Upper lobe of left lung (tissue), 6 donors: ENCODE measurements at regions not wholly inside any gene's neighbourhood (a gene's known extent, or its start where the extent isn't known, plus 50 kb on each side); places are given as distances from the start of the nearest gene placed in this dataset.

Experiments
- ATAC-seq, 2 donors: fragments of 200-7000 bp; cut with Tn5 transposase; one replicate each; pipeline ENCODE4 v1.9.1; 2022; ENCODE audit warnings: mild to moderate bottlenecking in 2 of 2, moderate library complexity in 2 of 2; ENCODE audit not compliant: low FRiP score in 2 of 2
- DNase-seq, 2 donors: peaks; one replicate each; pipeline ENCODE4 v3.0.0-alpha.2; 2019 to 2020
- H3K27ac ChIP-seq, 4 donors: fragments of 200-600 bp; sonication (generic); one replicate each; pipeline ENCODE4 v1.5.1; 2016 to 2019
- H3K27me3 ChIP-seq, 4 donors: fragments of 200-600 bp; sonication (generic); one replicate each; pipeline ENCODE4 v1.5.1; 2017 to 2019
- H3K36me3 ChIP-seq, 4 donors: fragments of 200-600 bp; sonication (generic); one replicate each; pipeline ENCODE4 v1.5.1; 2016 to 2019
- H3K4me1 ChIP-seq, 4 donors: fragments of 200-600 bp; sonication (generic); one replicate each; pipeline ENCODE4 v1.5.1; 2018 to 2019
- H3K4me3 ChIP-seq, 4 donors: fragments of 200-600 bp; sonication (generic); one replicate each; pipeline ENCODE4 v1.5.1; 2017 to 2019; ENCODE audit warnings: mild to moderate bottlenecking in 2 of 4, moderate library complexity in 1 of 4
- H3K9me3 ChIP-seq, 4 donors: fragments of 200-600 bp; sonication (generic); one replicate each; pipeline ENCODE4 v1.5.1; 2018 to 2019
- EP300 ChIP-seq, 4 donors: sonication (generic); formaldehyde crosslinking; IDR thresholded peaks; one replicate each; pipeline ENCODE4 v1.5.1; 2017; ENCODE audit warnings: antibody characterized with exemption in 4 of 4, control low read depth in 2 of 4
- POLR2A ChIP-seq, 4 donors: fragments of 450-650 bp; IDR thresholded peaks; one replicate each; pipeline ENCODE4 v1.5.1; 2016 to 2017; ENCODE audit warnings: antibody characterized with exemption in 4 of 4, mild to moderate bottlenecking in 2 of 4
- POLR2AphosphoS5 ChIP-seq, 2 donors: sonication (generic); formaldehyde crosslinking; IDR thresholded peaks; one replicate each; pipeline ENCODE4 v1.5.1; 2017; ENCODE audit warnings: antibody characterized with exemption in 2 of 2
- WGBS, 2 donors: methylation state at CpG; one replicate each; pipeline ENCODE4 v1.1.5; 2017 to 2018; 5-methylcytosine and 5-hydroxymethylcytosine counted together
- TF ChIP-seq, protein P1 (sequence below), 6 experiments: fragments of 450-650 bp in 4 of 6; fragments of 200-600 bp in 2 of 6; sonication (generic) in 2 of 6; IDR thresholded peaks; one replicate each; pipeline ENCODE4 v1.5.1; 2016 to 2019; ENCODE audit warnings: antibody characterized with exemption in 6 of 6
- donor health status: DM: no; HTN: no; CAD: no; lungs with moderate emphysema.
- donor health status: DM: no; HTN: yes; CAD: no; lungs with severe emphysema.

DNA sequence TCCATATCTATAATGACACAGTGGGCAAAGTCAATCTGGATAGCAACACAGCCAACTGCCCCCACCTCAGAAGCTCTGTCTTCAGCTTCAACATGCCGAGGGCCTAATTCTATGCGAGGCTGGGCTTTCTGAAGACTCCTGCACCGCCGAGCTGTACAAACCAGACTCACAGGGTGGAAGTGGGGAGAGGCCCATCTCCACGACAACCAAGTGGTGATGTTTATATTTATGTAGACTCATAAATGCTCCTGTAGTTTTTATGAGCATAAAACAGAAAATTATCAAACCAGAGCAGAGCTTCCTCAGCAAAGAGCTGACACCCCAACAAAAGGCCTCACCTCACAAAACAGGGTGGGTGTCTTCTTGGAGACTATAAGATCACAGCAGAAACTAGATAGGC, 77.0 kb upstream of the LGALSL start:
- Histone ChIP-seq H3K4me3 (no peak overlapping the region), H3K27me3 (no peaks in the 10 kb centered on the region), H3K36me3 (no peaks in the 10 kb centered on the region), H3K4me1 (peaks cover 0 to 4% (median 0%) of the 10 kb centered on the region in 4 donors), H3K27ac (no peak overlapping the region), H3K9me3 (no peaks in the 10 kb centered on the region)
- no peak for DNase-seq
- 79 to 83% methylated on average over 5 of the region's 5 CpGs for WGBS, 2 donors
- no peak for ATAC-seq
- TF ChIP-seq POLR2AphosphoS5 (IDR thresholded peaks at IDR 0.05) (no peak), POLR2A (IDR thresholded peaks at IDR 0.05) (no peak)

DNA sequence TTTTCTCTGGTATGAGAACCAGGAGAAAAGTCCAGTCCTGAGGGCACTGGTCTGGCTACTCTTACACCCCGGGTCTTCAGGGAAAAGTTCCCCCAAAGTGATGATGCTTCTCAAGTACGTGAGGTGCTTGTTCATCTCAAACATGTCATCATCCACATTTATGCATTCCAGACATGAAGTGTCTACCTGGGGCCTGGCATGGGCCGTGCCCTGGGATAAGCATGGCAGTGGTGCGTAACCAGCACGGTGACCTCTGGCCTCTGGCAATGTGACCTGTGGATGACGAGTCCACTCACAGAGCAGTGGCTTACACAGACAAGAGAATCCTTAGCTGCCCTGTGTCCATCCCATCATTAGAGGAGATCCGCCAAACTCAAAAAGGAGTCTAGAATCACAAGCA, 74.8 kb upstream of the LGALSL start:
- Histone ChIP-seq H3K4me3 (no peak overlapping the region), H3K27ac (no peak overlapping the region), H3K27me3 (no peaks in the 10 kb centered on the region), H3K4me1 (peaks cover 0 to 4% (median 0%) of the 10 kb centered on the region in 4 donors), H3K9me3 (no peaks in the 10 kb centered on the region), H3K36me3 (no peaks in the 10 kb centered on the region)
- no peak for DNase-seq
- no peak for TF ChIP-seq POLR2AphosphoS5 (IDR thresholded peaks at IDR 0.05)
- no peak for TF ChIP-seq EP300 (IDR thresholded peaks at IDR 0.05)
- TF ChIP-seq, protein P1, sequence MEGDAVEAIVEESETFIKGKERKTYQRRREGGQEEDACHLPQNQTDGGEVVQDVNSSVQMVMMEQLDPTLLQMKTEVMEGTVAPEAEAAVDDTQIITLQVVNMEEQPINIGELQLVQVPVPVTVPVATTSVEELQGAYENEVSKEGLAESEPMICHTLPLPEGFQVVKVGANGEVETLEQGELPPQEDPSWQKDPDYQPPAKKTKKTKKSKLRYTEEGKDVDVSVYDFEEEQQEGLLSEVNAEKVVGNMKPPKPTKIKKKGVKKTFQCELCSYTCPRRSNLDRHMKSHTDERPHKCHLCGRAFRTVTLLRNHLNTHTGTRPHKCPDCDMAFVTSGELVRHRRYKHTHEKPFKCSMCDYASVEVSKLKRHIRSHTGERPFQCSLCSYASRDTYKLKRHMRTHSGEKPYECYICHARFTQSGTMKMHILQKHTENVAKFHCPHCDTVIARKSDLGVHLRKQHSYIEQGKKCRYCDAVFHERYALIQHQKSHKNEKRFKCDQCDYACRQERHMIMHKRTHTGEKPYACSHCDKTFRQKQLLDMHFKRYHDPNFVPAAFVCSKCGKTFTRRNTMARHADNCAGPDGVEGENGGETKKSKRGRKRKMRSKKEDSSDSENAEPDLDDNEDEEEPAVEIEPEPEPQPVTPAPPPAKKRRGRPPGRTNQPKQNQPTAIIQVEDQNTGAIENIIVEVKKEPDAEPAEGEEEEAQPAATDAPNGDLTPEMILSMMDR (IDR thresholded peaks at IDR 0.05): no peak
- no peak for TF ChIP-seq POLR2A (IDR thresholded peaks at IDR 0.05)
- no peak for ATAC-seq
- 90 to 92% methylated on average over 4 to 7 of the region's 7 CpGs for WGBS, 2 donors

DNA sequence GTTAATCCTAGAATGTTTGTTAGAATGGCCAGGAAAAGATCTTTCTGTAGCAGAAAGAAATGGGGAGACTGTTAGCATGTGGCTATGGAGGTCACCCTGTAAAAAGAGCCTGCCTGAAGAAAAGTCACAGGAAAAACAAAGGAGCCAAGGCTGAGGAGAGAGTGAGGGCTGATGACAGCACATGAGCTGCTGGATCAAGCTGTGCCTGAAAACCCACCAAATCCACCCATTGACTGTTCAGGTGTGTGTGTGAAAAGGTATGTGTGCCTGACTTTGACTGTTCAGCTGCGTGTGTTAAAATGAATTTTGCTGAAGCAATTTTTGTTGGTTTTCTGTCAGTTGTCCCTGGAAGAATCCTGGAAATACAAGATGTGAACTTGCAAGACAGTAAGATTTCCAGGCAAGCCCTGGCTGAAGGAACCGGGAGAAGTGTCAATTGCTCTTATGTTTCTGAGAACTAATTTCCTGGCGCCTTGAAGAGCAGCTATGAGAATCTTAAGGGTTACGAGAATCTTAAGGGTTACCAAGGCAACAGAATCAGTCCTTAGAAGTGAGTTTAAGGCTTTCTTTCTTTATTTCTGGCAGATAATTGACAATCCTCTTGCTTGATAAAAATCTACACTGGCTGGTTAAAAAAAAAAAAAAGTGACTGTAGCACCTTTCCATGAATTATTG, 73.0 kb upstream of the LGALSL start:
- WGBS, 2 donors: 70 to 73% methylated on average over 4 of the region's 4 CpGs
- TF ChIP-seq EP300 (IDR thresholded peaks at IDR 0.05) (peak in 1 of 4 donors; percentile 11), POLR2A (IDR thresholded peaks at IDR 0.05) (no peak)
- peaks cover 0 to 4% (median 0%) of the 10 kb centered on the region in 4 donors for H3K4me1 ChIP-seq
- H3K27ac ChIP-seq: no peak overlapping the region
- no peak overlapping the region for H3K4me3 ChIP-seq
- no peaks in the 10 kb centered on the region for H3K27me3 ChIP-seq
- H3K36me3 ChIP-seq: no peaks in the 10 kb centered on the region
- DNase-seq (no peak), ATAC-seq (no peak)
- no peaks in the 10 kb centered on the region for H3K9me3 ChIP-seq

DNA sequence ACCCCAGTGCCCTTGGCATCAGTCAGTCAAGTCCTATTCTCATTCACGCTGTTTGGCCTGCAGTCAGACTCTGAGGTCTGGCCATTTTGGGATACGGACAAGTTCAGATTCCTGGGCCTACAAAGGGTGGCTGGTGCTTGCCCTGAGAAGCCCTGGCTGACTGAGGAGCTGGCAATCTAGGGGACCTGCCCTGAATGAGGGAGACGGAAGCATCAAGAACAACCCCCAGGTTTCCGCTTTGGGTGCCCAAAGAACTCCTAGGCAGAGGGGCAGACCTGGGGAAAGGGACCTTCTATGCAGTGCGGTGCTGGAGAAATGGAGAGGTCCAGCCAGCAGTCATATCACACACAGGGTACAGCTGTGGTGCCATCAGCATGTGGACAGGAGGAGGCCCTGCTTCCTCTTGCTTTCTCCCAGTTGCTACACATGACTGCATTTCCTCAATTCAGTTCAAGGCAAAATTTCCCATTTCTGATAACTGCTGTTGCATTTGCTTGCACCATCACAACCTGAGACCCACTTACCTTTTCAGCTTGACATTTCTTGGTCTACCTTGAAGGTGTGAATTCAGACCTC, 70.9 kb upstream of the LGALSL start:
- peak in 1 of 2 donors; percentile 60 for ATAC-seq
- Histone ChIP-seq H3K9me3 (no peaks in the 10 kb centered on the region), H3K4me1 (peaks cover 0 to 4% (median 0%) of the 10 kb centered on the region in 4 donors), H3K27me3 (no peaks in the 10 kb centered on the region), H3K4me3 (no peak overlapping the region), H3K36me3 (no peaks in the 10 kb centered on the region), H3K27ac (no peak overlapping the region)
- 86 to 94% methylated on average over 2 to 5 of the region's 5 CpGs for WGBS, 2 donors
- no peak for TF ChIP-seq POLR2AphosphoS5 (IDR thresholded peaks at IDR 0.05)
- TF ChIP-seq, protein P1 (IDR thresholded peaks at IDR 0.05): no peak
- TF ChIP-seq POLR2A (IDR thresholded peaks at IDR 0.05): no peak
- no peak for TF ChIP-seq EP300 (IDR thresholded peaks at IDR 0.05)
- peak in 1 of 2 donors; percentile 44 for DNase-seq

DNA sequence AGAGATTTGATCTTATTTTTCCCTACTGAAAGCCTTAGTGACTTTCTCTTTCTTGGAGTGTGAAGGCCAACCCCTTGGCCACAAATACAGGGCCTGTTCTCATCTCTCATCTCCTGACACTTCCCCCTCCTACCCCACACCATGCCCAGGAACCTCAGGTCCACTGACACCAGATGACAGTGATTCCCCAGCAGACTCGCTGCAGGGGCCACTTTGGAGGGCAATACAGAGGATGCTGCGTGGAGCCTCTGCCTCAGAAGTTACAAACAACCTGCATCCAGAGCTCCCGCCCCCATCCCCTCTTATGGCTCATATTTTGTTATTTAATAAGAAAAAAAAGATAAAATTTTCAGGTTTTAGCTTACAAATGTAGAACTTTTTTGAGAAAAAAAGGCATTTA, 70.1 kb upstream of the LGALSL start:
- 83 to 96% methylated on average over 3 of the region's 3 CpGs for WGBS, 2 donors
- no peak for TF ChIP-seq POLR2A (IDR thresholded peaks at IDR 0.05)
- TF ChIP-seq EP300 (IDR thresholded peaks at IDR 0.05): no peak
- TF ChIP-seq, protein P1 (IDR thresholded peaks at IDR 0.05): no peak
- TF ChIP-seq POLR2AphosphoS5 (IDR thresholded peaks at IDR 0.05): no peak

More for the DNA sequence above, 70.1 kb upstream of the LGALSL start:
- no peaks in the 10 kb centered on the region for H3K27me3 ChIP-seq
- no peak for ATAC-seq
- no peaks in the 10 kb centered on the region for H3K36me3 ChIP-seq
- no peak for DNase-seq
- no peaks in the 10 kb centered on the region for H3K9me3 ChIP-seq
- H3K27ac ChIP-seq: no peak overlapping the region
- H3K4me3 ChIP-seq: no peak overlapping the region
- peaks cover 0 to 4% (median 0%) of the 10 kb centered on the region in 4 donors for H3K4me1 ChIP-seq
